ENCODE measurements at regions not wholly inside any gene's neighbourhood (a gene's known extent, or its start where the extent isn't known, plus 50 kb on each side); places are given as distances from the start of the nearest gene placed in this dataset.

- Mint-ChIP-seq H3K9me3 (peaks cover 18% of the 10 kb centered on the region), H3K27ac (no peak overlapping the region), H3K27me3 (no peaks in the 10 kb centered on the region), H3K4me3 (no peak overlapping the region), H3K4me1 (no peaks in the 10 kb centered on the region), H3K36me3 (no peaks in the 10 kb centered on the region)
- CTCF ChIA-PET: no interaction called here
- no peak for DNase-seq
Measured at GRCh38 chr11:71332447-71332846, 80.1 kb upstream of the SHANK2 start.

DNA sequence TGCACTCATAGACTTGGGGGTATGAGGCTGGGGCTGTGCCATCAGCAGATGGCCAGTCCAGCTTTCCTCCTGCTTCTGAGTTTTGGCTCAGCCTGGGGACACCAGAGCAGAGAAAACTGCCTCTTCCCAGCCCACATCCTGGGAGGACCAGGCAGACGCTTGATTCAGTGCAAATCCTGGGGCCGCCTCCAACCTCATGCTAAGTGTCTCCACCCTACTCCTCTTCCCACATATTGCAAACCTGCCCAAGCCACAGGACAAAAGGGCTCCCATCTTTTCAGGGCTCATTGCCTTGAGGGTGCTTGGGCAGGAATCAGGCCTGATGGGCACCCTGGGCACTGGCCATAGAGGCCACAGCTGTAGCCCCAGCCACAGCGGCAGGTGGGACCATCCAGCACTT, 79.7 kb upstream of the SHANK2 start:
- no peak for DNase-seq
- CTCF ChIA-PET: no interaction called here
- H3K36me3 Mint-ChIP-seq: no peaks in the 10 kb centered on the region
- H3K4me3 Mint-ChIP-seq: no peak overlapping the region
- no peaks in the 10 kb centered on the region for H3K27me3 Mint-ChIP-seq
- peaks cover 18% of the 10 kb centered on the region for H3K9me3 Mint-ChIP-seq
- no peaks in the 10 kb centered on the region for H3K4me1 Mint-ChIP-seq
- no peak overlapping the region for H3K27ac Mint-ChIP-seq

DNA sequence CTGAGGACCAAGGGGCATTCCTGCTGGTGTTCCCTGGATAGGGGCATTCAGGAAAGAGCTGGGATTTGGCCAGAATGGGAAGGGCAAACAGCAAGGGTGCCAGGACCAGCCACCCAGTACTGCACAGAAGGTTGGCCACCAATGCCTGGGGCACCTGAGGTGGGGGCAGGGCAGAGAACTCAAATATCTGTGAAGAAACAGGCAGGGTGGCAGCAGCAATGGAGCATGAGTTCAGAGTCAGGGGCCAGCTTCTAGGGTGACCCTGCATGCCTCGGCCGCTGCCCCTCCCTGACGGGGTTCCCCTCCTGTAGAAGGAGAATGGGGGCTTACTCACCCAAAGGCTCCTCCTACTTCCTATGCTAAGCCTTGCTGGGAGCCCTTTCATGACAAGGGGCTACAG, 79.3 kb upstream of the SHANK2 start:
- H3K9me3 Mint-ChIP-seq: peaks cover 18% of the 10 kb centered on the region
- H3K4me3 Mint-ChIP-seq: no peak overlapping the region
- no peak for DNase-seq
- no peaks in the 10 kb centered on the region for H3K36me3 Mint-ChIP-seq
- H3K4me1 Mint-ChIP-seq: no peaks in the 10 kb centered on the region
- CTCF ChIA-PET: no interaction called here
- no peak overlapping the region for H3K27ac Mint-ChIP-seq
- no peaks in the 10 kb centered on the region for H3K27me3 Mint-ChIP-seq

DNA sequence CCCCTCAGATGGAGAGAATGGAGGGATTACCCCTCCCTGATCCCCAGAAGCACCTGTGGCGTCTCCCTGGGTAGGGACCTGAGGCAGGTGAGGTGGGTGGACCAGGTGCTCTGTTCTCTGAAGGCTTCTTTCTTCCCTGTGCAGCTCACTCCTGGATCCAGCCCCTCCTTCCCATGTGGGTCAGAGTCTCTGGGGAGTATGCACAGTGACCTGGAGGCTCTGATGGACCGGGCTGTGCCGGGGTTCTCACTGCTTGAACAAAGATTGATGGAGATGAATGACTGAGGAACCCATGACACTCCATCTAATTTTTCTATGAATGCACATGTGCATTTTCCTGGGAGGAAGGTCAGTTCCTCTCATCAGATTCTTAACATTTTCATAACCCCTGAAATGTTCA, 78.6 kb upstream of the SHANK2 start:
- CTCF ChIA-PET: no interaction called here
- no peak overlapping the region for H3K4me3 Mint-ChIP-seq

DNA sequence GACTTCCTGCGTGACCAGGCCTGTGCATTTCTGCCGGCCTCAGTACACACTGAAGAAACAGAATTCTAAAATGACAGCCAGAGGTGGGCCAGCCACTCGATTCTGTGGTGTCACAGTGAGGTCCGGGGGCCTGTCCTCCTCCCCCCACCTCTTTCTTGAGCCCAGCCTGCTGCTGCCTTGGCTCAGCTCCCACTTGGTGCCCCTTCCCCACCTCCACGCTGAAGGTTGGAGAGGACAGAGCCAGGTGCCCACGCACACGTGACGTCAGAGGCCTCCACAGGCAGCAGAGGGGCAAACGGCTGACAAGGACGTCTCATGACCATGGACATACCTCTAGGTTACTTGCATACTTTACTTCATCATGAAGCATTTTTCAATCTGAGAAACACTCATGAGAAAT, 78.0 kb upstream of the SHANK2 start:
- no peak overlapping the region for H3K4me3 Mint-ChIP-seq
- DNase-seq: no peak
- CTCF ChIA-PET: no interaction called here
- H3K36me3 Mint-ChIP-seq: no peaks in the 10 kb centered on the region
- peaks cover 18% of the 10 kb centered on the region for H3K9me3 Mint-ChIP-seq
- no peaks in the 10 kb centered on the region for H3K27me3 Mint-ChIP-seq
- no peak overlapping the region for H3K27ac Mint-ChIP-seq
- no peaks in the 10 kb centered on the region for H3K4me1 Mint-ChIP-seq

More for the DNA sequence above, 78.6 kb upstream of the SHANK2 start:
- no peaks in the 10 kb centered on the region for H3K4me1 Mint-ChIP-seq
- no peak for DNase-seq
- H3K27ac Mint-ChIP-seq: no peak overlapping the region
- no peaks in the 10 kb centered on the region for H3K36me3 Mint-ChIP-seq
- H3K9me3 Mint-ChIP-seq: peaks cover 18% of the 10 kb centered on the region
- H3K27me3 Mint-ChIP-seq: no peaks in the 10 kb centered on the region

DNA sequence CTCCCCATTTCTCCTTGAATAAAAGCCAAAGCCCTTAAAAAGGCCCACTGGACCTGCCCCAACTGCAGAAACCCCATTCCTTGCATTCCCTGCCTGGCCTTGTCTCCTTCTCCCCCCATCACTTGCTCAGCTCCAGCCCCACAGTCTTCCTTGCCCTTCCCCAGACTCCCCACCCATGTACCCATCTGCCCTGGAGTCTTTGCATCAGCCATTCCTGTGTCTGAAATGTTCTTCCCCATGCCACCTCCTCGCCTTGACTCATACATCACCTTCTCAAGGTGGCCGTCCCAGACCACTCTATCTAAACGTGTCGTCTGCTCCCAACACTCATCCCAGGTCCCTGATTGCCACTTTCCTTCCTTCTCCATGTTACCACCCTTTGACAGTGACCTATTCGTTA, 77.4 kb upstream of the SHANK2 start:
- peaks cover 18% of the 10 kb centered on the region for H3K9me3 Mint-ChIP-seq
- no peak overlapping the region for H3K4me3 Mint-ChIP-seq
- no peaks in the 10 kb centered on the region for H3K4me1 Mint-ChIP-seq
- CTCF ChIA-PET: no interaction called here
- H3K27ac Mint-ChIP-seq: no peak overlapping the region
- no peaks in the 10 kb centered on the region for H3K36me3 Mint-ChIP-seq
- H3K27me3 Mint-ChIP-seq: no peaks in the 10 kb centered on the region
- DNase-seq: no peak

DNA sequence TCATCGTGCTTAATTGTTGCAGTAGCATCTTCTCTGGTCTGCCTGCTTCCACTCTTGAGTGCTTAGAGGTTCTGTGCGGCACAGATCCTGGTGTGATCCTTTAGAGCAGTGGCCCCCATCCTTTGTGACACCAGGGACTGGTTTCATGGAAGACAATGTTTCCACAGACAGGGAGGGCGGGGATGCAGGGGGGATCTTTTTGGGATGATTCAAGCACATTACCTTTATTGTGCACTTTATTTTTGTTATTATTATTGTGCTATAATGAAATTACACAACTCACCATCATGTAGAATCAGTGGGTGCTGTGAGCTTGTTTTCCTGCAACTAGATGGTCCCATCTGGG, 76.8 kb upstream of the SHANK2 start:
- no peaks in the 10 kb centered on the region for H3K4me1 Mint-ChIP-seq
- CTCF ChIA-PET: no interaction called here

DNA sequence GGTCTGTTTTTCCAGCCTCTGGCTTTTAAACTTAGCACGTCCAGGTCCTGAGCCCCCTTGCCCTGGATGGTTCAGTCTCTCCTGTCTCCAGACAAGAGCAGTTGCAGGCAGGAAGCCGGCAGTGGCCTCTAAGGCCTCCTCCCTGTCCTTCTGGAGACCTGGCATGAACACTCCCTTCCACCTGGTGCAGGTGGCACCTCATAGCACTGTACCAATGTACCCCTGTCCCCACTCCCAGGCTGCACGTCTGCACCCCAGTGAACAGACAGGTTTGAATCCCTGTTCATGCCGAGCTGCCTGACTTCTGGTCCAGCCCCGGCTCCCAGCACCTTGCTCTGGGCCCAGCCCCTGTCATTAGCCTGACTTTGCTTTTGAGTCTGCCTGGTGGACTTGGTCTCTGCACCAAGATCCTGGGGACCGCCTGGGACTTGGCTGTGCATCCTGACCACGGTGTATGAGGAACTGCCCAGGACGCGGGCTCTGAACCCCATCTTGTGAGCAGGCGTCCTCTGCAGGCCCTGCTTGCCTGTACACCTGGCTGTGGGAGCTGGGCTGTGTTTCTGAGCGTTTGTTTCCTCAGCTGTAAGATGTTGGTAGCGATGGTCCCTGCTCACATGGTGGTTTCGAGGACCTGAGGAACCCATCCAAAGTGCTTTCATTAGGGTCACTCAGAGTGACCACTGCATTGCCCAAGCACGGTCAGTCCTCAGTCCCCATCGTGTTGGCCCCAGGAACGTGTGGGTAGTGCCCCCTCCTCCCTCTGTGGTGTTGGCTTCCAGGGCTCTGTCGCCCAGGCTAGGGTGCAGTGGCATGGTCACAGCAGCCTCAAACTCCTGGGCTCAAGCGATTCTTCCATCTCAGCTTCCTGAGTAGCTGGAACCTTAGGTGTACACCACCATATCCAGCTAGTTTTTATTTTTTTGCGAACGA, 75.0 kb upstream of the SHANK2 start:
- no peaks in the 10 kb centered on the region for H3K27me3 Mint-ChIP-seq
- no peaks in the 10 kb centered on the region for H3K36me3 Mint-ChIP-seq
- peaks cover 7% of the 10 kb centered on the region for H3K9me3 Mint-ChIP-seq
- no peak for DNase-seq
- H3K4me1 Mint-ChIP-seq: no peaks in the 10 kb centered on the region
- CTCF ChIA-PET: no interaction called here
- no peak overlapping the region for H3K4me3 Mint-ChIP-seq
- H3K27ac Mint-ChIP-seq: no peak overlapping the region

More for the DNA sequence above, 76.8 kb upstream of the SHANK2 start:
- Mint-ChIP-seq H3K9me3 (peaks cover 16% of the 10 kb centered on the region), H3K4me3 (no peak overlapping the region), H3K27me3 (no peaks in the 10 kb centered on the region), H3K36me3 (no peaks in the 10 kb centered on the region), H3K27ac (no peak overlapping the region)
- DNase-seq: no peak

DNA sequence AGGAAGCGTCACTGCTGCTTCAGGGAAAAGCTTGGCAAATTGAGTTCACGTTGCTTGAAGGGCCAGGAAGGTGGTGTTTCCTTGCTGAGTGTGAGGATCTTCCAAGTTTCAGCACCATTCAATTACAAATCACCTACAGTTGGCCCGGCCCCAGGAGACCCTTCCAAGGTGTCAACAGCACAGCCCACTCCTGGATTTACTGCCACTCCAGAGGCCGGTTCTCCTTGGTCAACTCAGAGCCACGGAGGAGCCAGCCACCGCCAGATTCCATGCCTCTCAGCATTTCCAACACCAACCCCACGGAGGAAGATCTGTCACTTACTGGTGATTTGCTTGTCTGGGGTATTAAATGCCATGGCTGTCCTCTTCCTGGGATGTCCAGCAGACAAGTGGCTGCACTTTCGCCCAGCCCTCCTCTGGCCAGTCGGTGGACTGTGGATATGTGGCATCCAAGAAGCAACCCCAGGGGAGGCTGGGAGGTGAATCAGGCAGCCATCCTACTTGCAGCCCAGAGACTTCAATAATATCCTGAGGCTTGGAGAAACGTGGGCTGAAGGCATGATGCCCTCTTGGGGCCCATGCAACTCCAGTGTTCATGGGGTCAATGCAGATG, 74.1 kb upstream of the SHANK2 start:
- Mint-ChIP-seq H3K4me3 (no peak overlapping the region), H3K27ac (no peak overlapping the region), H3K4me1 (no peaks in the 10 kb centered on the region), H3K9me3 (peaks cover 5% of the 10 kb centered on the region), H3K27me3 (no peaks in the 10 kb centered on the region), H3K36me3 (no peaks in the 10 kb centered on the region)
- no peak for DNase-seq
- CTCF ChIA-PET: no interaction called here

DNA sequence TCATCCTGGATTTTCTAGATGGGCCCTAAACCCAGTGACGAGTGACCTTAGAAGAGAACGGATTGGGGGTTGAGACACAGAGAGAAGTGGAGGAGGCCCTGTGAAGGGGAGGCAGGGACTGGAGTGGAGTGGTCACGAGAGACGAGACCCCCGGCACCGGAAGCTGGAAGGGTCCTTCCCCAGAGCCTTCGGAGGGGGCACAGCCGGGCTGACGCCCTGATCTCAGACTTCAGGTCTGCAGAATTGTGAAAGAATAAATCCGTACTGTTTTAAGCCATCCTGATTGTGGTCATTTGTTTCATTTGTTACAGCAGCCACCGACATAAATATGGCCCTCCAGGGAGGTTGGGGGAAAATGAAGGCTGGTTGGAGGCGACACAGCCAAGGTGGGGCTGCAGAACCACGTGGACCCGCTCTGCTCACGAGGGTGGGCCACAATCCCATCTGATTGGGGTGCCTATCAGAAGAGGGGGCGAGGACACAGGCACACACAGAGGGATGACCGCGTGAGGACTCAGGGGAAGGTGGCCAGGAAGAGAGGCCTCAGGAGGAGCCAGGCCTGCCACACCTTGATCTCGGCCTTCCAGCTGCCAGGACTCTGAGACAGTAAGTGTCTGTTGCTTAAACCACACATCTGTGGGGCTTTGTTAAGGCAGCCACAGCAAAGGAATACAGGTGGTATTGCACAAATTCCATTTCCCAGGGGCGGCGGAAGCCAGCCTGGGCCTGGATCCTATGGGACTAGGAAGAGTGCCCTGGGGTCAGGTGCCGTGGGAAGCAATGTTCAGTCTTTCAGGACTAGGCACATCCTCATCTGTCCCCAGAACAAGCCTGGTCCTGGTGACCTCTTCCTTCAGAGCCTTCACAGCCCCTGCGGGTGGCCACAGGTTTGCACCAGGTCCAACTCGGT, 73.3 kb upstream of the SHANK2 start:
- Mint-ChIP-seq H3K9me3 (peaks cover 2% of the 10 kb centered on the region), H3K27me3 (no peaks in the 10 kb centered on the region), H3K4me1 (no peaks in the 10 kb centered on the region), H3K27ac (no peak overlapping the region), H3K4me3 (no peak overlapping the region), H3K36me3 (no peaks in the 10 kb centered on the region)
- CTCF ChIA-PET: no interaction called here
- DNase-seq: no peak

GRCh38 chr11:71324788-71325417, 72.5 kb upstream of the SHANK2 start:
- CTCF ChIA-PET: no interaction called here

DNA sequence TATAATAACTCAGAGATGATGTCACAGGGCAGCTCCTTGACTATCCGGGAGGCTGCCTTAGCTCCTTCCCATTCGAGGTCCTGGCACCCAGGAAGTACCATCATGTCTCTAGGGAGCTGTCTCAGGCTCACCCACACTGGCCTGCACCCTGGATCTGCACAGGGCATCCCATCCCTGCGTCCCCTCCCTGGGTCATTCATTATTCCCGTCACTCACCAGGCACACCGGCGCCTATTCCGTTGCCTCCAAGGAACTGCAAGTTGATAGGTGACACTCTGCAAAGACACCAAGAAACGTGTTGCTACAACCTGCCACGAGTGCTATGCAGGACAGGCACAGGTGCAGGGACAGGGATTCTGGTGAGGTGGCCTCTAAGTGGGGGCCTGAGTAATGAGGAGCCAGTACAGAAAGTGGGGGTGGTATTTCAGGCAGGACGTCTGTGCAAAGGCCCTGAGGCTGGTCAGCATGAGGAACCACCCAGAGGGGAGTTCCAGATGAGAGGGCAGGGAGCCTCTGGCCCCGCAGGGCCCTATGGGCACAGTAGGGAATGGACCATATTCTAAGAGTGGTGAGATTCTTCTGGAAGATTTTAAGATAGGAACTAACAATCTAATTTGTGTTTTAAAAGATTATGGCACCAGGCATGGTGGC, 71.6 kb upstream of the SHANK2 start:
- CTCF ChIA-PET: no interaction called here
- Mint-ChIP-seq H3K27me3 (no peaks in the 10 kb centered on the region), H3K4me3 (no peak overlapping the region), H3K36me3 (no peaks in the 10 kb centered on the region), H3K4me1 (no peaks in the 10 kb centered on the region), H3K27ac (no peak overlapping the region), H3K9me3 (peaks cover 2% of the 10 kb centered on the region)
- DNase-seq: no peak

More at GRCh38 chr11:71324788-71325417, 72.5 kb upstream of the SHANK2 start:
- DNase-seq: no peak
- H3K4me1 Mint-ChIP-seq: no peaks in the 10 kb centered on the region
- H3K4me3 Mint-ChIP-seq: no peak overlapping the region
- no peaks in the 10 kb centered on the region for H3K27me3 Mint-ChIP-seq
- H3K9me3 Mint-ChIP-seq: peaks cover 2% of the 10 kb centered on the region
- no peak overlapping the region for H3K27ac Mint-ChIP-seq
- no peaks in the 10 kb centered on the region for H3K36me3 Mint-ChIP-seq

- H3K27ac Mint-ChIP-seq: no peak overlapping the region
- peaks cover 2% of the 10 kb centered on the region for H3K9me3 Mint-ChIP-seq
- no peaks in the 10 kb centered on the region for H3K27me3 Mint-ChIP-seq
- CTCF ChIA-PET: no interaction called here
- H3K4me3 Mint-ChIP-seq: no peak overlapping the region
- DNase-seq: no peak
- no peaks in the 10 kb centered on the region for H3K36me3 Mint-ChIP-seq
- H3K4me1 Mint-ChIP-seq: no peaks in the 10 kb centered on the region
Measured at GRCh38 chr11:71322861-71323582, 70.6 kb upstream of the SHANK2 start.

All from activated naive CD4-positive, alpha-beta T cell treated with anti-CD3 and anti-CD28 coated beads, Interleukin-2, amount 10 ng/mL, durations not matched to agents 7 days and 5 days (primary cell).